Calu3 (cell line): ENCODE measurements at regions not wholly inside any gene's neighbourhood (a gene's known extent, or its start where the extent isn't known, plus 50 kb on each side); places are given as distances from the start of the nearest gene placed in this dataset.

Experiments used
- BruUV-seq: library from RNA; stranded (reverse); fragments of 400-500 nt; replicated peaks from 2 replicates; lab custom pipeline; 2021; lab: Mats Ljungman, UMichigan
- CTCF ChIA-PET: fragments of 300-600 bp; sonication (Branson Sonifier 250); formaldehyde crosslinking; loops from one replicate; lab custom pipeline; 2022; ENCODE audit warnings: antibody characterized with exemption; lab: Charles Lee
- DNase-seq: peaks from one replicate; pipeline ENCODE4 v3.0.0; 2022
- H3K27ac Mint-ChIP-seq: one replicate; pipeline ENCODE4 v1.8.0; 2022; ENCODE audit warnings: mixed read lengths; ENCODE audit not compliant: unreplicated experiment
- H3K27me3 Mint-ChIP-seq: one replicate; pipeline ENCODE4 v1.8.0; 2022; ENCODE audit warnings: mixed read lengths; ENCODE audit not compliant: unreplicated experiment
- H3K36me3 Mint-ChIP-seq: one replicate; pipeline ENCODE4 v1.8.0; 2022; ENCODE audit warnings: mild to moderate bottlenecking, moderate library complexity, mixed read lengths; ENCODE audit not compliant: insufficient read depth, unreplicated experiment
- H3K4me1 Mint-ChIP-seq: one replicate; pipeline ENCODE4 v1.8.0; 2022; ENCODE audit warnings: mild to moderate bottlenecking, low read depth, mixed read lengths; ENCODE audit not compliant: unreplicated experiment
- H3K4me3 Mint-ChIP-seq: one replicate; pipeline ENCODE4 v1.8.0; 2022; ENCODE audit warnings: mild to moderate bottlenecking, low read depth, moderate library complexity, mixed read lengths; ENCODE audit not compliant: unreplicated experiment
- H3K9me3 Mint-ChIP-seq: one replicate; pipeline ENCODE4 v1.8.0; 2022; ENCODE audit warnings: low read depth, mixed read lengths; ENCODE audit not compliant: unreplicated experiment
- CTCF ChIP-seq: fragments of 200-600 bp; IDR thresholded peaks from one replicate; pipeline ENCODE4 v1.8.0; 2022; ENCODE audit warnings: antibody characterized with exemption; ENCODE audit not compliant: unreplicated experiment
- intact Hi-C: fragments of 100-400 bp; cut with micrococcal nuclease; formaldehyde crosslinking; loops from one replicate; pipeline ENCODE4 v1.10.0; 2022; ENCODE audit not compliant: unreplicated experiment

- intact Hi-C loops = loop anchor here (10.0 kb wide), 1 partner anchor 158 kb away; no protein-coding TSS in a partner anchor
- Mint-ChIP-seq H3K4me1 (peaks cover 38% of the 10 kb centered on the region), H3K27me3 (no peaks in the 10 kb centered on the region), H3K27ac (no peak overlapping the region), H3K9me3 (no peaks in the 10 kb centered on the region), H3K4me3 (no peak overlapping the region), H3K36me3 (no peaks in the 10 kb centered on the region)
- no peak for TF ChIP-seq CTCF
- BruUV-seq = no TSS peak
- CTCF ChIA-PET = no interaction called here
- DNase-seq = no peak
Measured at GRCh38 chr11:15657264-15657663, 542.5 kb downstream of the INSC start.

DNA sequence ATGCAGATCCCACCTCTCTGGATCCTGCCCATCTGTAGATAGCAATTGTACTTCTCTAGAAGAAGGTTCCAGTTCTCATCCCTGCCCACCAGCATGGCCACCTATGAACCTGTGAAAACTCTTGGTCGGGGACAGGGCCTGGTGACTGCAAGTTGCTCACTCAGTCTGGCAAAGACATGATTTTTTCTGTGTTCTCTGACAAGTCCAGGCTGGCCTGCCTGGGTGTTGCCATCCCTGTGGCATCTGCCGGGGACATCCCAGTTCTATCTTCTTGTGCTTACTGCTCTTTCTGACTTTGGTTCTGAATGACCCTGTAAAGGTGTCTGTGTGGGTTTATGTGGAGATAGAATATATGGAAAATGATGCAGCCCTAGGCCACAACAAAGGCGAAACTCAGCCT is 545.8 kb downstream of the INSC start:
- Mint-ChIP-seq H3K4me3 (no peak overlapping the region), H3K27me3 (no peaks in the 10 kb centered on the region), H3K36me3 (no peaks in the 10 kb centered on the region), H3K27ac (no peak overlapping the region), H3K4me1 (peaks cover 48% of the 10 kb centered on the region), H3K9me3 (no peaks in the 10 kb centered on the region)
- DNase-seq = no peak
- CTCF ChIA-PET = no interaction called here
- intact Hi-C loops = loop anchor here (10.0 kb wide), 1 partner anchor 954 kb away; no protein-coding TSS in a partner anchor
- no TSS peak for BruUV-seq
- TF ChIP-seq CTCF = no peak

- Mint-ChIP-seq H3K9me3 (peaks cover 2% of the 10 kb centered on the region), H3K36me3 (peaks cover 4% of the 10 kb centered on the region), H3K4me3 (no peak overlapping the region), H3K27ac (no peak overlapping the region), H3K4me1 (peaks cover 45% of the 10 kb centered on the region), H3K27me3 (no peaks in the 10 kb centered on the region)
- no TSS peak for BruUV-seq
- no peak for TF ChIP-seq CTCF
- no peak for DNase-seq
- intact Hi-C loops = loop anchor here (10.0 kb wide), 1 partner anchor 953 kb away; no protein-coding TSS in a partner anchor
- CTCF ChIA-PET = interaction anchor here (1.0 kb wide), 1 partner anchor 952 kb away, joined by 3 read pairs; no protein-coding TSS in a partner anchor
Measured at GRCh38 chr11:15662285-15662684, 547.6 kb downstream of the INSC start.

GRCh38 chr11:15663777-15664218 is 549.1 kb downstream of the INSC start:
- H3K4me1 Mint-ChIP-seq = peaks cover 45% of the 10 kb centered on the region
- BruUV-seq = no TSS peak
- no peak overlapping the region for H3K4me3 Mint-ChIP-seq
- H3K27me3 Mint-ChIP-seq = no peaks in the 10 kb centered on the region
- peak overlapping the region; percentile 23 for H3K27ac Mint-ChIP-seq
- H3K9me3 Mint-ChIP-seq = peaks cover 2% of the 10 kb centered on the region
- TF ChIP-seq CTCF = no peak
- intact Hi-C loops = loop anchor here (10.0 kb wide), 1 partner anchor 951 kb away; no protein-coding TSS in a partner anchor
- no peak for DNase-seq
- H3K36me3 Mint-ChIP-seq = peaks cover 4% of the 10 kb centered on the region
- CTCF ChIA-PET = interaction anchor here (0.6 kb wide), 1 partner anchor 97 kb away, joined by 4 read pairs; no protein-coding TSS in a partner anchor
